ENCODE measurements at regions not wholly inside any gene's neighbourhood (a gene's known extent, or its start where the extent isn't known, plus 50 kb on each side); places are given as distances from the start of the nearest gene placed in this dataset.
A peak's percentile ranks its signal among the peaks of the same experiment; 100 is the strongest.
"Not testable (repeated sequence)": the region's sequence is repeated elsewhere in the genome, so short reads cannot be mapped to it uniquely, and the experiment has no call there.

DNA sequence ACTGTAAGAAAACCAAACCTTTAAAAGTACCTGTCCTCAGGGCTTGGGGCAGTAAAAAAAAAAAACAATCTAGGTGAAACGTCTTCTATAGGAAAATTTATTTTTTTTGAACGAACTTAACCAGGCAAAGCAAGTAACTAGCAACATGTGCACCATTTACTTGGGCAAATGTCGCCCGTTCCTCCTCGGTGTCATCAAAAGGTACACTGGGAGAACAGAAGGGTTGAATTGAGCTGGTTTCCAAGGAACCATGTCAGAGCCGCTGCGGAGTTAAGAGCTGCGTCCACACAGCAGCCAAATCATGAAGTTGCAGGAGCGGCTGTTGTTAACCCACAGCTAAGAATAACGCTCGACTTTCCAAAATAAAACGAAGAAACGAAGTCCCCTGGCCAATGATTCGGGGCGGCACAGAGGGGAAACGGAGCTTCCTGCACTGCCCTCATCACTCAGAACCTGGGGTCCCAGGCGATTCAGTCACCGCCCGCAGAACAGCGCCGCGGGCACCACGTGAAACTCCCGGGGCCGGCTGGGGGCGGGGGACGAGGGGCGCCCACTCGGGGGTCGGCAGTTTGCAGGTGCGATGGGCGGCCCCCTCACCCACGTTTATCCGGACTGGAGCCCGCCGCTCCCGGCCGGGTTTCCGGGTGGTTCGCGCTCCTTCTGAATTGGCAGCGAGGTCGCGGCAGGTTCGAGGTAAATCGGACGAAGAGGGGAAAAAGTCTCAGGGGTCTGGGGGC lies 53.6 kb upstream of the PLGLB1 start:
- peak overlapping the region; percentile 53 to 58 for H3K4me3 ChIP-seq (replicated peaks in 1 of 2; ENCODE audit: low read depth in 2 of 2, low read length in 2 of 2)
- not testable (repeated sequence) for DNase-seq (ENCODE audit: low read depth in 2 of 2)

DNA sequence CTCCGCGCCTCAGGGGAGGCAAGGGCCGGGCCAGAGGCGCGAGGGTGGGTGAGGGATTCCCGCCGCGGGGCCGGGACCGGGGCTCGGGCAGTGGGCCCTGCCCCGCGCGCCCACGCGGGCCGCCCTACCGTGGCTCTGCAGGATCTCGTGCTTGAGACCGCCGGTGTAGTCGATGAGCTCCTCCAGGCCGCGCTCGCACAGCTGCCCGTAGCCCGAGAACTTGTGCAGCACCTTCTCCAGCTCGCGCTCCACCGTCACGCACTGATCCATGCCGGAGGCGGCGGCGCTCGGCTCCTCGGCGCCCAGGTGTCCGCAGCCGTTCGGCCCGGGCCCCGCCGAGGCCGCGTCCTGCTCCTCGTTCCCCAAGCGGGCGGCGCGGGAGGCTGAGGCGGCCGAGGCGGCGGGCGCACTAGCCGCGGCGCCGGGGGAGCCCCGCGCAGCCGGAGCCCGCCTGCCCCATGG lies 54.2 kb upstream of the PLGLB1 start:
- peak overlapping the region; percentile 53 to 58 for H3K4me3 ChIP-seq (replicated peaks in 1 of 2; ENCODE audit: low read depth in 2 of 2, low read length in 2 of 2)
- peak; percentile 53 to 58 for DNase-seq (ENCODE audit: low read depth in 2 of 2)

DNA sequence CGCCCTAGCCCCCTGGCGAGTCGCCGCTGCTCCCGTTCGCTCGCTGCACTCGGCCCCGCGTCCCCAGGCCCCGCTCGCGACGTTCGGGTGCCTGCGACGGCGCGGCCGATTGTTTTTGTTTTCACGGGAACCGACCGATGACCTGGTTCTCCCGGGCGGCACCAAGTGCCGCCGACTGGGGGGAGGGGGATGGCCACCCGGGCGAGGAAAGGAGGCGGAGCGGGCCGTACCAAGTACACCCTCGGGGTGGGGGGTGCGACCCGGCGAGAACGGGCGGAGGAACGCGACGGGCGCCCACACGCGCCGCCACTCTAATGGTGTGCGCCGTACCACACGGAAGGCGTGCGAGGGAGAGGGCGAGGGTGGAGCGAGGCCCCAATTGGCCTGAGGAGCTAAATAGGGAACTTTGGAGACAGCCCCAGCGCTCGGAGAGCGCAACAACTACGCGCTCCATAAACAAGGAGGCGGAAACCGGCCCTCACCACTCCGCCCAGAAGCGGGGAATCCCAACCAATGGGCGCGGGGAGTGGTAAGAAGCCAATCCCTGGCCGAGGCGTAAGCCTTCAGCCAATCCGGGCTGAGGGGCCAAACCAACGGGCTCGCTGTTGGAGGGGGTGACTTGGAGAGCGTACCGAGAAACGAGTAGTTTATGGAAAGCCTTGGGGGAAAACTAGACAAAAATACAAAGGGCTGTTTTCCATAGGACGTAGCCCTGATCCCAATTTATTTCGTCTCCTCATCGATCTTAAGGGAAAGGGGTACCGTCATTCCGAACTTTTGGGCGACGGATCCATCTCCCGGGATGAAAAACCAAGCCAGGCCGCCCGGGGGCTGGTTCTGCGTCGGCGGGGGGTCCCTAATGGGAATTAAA lies 54.8 kb upstream of the PLGLB1 start:
- peak; percentile 89 to 95 for DNase-seq (ENCODE audit: low read depth in 2 of 2)
- H3K4me3 ChIP-seq (replicated peaks in 1 of 2; ENCODE audit: low read depth in 2 of 2, low read length in 2 of 2) = peak overlapping the region; percentile 56 to 58

DNA sequence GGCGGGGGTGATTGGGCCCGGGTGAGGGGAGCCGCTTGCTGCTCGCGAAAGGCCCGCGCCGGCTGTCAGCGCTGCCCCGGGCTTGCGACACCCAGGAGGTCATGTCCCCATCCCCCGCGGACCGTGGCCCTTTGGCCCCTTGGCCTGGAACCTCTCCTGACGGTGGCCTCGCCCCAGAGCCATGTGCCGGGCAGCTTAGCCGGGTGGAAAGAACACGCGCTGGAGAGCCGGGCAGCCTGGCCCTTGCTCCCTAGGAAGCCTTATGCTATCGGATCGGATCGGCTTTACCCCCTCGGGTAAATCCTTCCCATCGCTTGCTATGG lies 55.4 kb upstream of the PLGLB1 start:
- H3K4me3 ChIP-seq (replicated peaks in 1 of 2; ENCODE audit: low read depth in 2 of 2, low read length in 2 of 2) = peak overlapping the region; percentile 55 to 56
- DNase-seq (ENCODE audit: low read depth in 2 of 2) = not testable (repeated sequence)

DNA sequence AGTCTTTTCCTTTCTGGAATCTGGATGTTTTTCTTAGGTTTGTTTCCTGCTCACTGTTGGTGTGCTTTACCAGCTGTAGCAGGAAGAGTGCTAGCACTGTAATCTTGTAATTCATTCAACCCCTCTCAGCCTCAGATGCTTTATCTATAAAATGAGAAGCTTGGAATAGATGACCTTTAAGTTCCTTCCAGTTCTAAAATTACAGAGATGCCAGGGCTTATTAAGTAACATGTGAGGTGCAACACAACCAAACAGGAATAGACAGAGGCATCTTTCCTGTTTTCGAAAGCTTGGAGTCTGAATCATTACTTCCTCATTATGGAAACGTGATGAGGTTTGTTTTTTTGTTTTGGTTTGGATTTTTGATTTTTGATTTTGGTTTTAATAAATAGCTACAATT lies 60.1 kb upstream of the PLGLB1 start:
- DNase-seq (ENCODE audit: low read depth in 2 of 2); H3K4me3 ChIP-seq (replicated peaks in 1 of 2; ENCODE audit: low read depth in 2 of 2, low read length in 2 of 2): not testable (repeated sequence)

DNA sequence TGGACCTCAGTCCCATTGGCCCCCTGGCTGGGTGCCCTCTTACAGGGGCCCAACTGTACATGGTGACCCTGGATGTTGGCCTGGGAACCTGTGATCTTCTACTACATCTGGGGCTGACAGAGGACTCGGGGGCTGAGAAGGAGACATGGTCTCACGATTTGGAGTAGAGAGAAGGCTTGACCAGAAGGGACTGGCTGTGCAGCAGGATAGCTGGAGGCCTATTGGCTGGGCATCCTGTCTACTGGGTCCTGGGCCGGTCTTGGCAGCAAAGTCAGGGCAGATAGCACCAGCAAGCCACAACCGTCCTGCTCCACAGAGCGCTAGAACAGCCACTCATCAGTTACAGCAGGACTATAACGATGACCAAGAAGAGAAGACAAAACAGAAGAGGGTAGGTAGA lies 66.4 kb upstream of the PLGLB1 start:
- DNase-seq (ENCODE audit: low read depth in 2 of 2); H3K4me3 ChIP-seq (replicated peaks in 1 of 2; ENCODE audit: low read depth in 2 of 2, low read length in 2 of 2): not testable (repeated sequence)

DNA sequence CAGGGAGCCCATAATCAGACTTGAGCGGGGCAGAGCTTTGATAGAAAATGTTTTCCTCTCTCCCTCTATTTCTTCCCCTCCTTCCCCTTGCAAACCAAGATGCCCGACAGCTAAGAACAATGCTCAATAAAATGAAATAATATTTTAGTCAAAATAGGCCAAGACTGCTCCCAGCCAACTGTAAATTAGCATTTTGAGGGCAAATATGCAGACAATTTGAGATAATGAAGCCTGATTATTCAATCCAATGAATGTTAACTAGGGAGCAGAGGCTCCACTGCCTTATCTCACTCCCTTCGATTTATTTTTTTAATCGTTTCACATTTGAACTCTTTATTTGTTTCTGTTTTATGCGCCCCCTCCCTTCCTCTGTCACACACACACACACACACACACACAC lies 67.8 kb upstream of the PLGLB1 start:
- H3K4me3 ChIP-seq (replicated peaks in 1 of 2; ENCODE audit: low read depth in 2 of 2, low read length in 2 of 2); DNase-seq (ENCODE audit: low read depth in 2 of 2): not testable (repeated sequence)

DNA sequence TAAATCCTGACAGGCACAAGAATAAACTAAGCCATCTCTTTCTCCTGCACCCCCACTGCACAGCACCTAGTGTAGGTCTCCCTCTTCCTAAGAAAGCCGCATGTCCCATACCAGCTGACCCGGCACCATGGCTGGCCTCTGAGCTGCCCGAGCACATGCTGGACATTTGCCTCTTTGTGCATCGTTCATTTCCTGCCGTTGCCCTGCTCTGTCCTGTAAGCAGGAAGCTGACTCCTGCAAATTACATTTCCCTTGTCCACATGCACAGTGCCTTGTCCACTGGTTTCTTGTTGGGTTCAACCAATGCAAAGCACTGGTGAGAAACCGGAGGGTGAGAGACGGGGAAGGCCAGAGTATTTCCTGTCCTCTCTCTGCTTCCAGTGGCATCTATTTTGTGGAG lies 71.6 kb upstream of the PLGLB1 start:
- not testable (repeated sequence) for H3K4me3 ChIP-seq (replicated peaks in 1 of 2; ENCODE audit: low read depth in 2 of 2, low read length in 2 of 2); DNase-seq (ENCODE audit: low read depth in 2 of 2)

DNA sequence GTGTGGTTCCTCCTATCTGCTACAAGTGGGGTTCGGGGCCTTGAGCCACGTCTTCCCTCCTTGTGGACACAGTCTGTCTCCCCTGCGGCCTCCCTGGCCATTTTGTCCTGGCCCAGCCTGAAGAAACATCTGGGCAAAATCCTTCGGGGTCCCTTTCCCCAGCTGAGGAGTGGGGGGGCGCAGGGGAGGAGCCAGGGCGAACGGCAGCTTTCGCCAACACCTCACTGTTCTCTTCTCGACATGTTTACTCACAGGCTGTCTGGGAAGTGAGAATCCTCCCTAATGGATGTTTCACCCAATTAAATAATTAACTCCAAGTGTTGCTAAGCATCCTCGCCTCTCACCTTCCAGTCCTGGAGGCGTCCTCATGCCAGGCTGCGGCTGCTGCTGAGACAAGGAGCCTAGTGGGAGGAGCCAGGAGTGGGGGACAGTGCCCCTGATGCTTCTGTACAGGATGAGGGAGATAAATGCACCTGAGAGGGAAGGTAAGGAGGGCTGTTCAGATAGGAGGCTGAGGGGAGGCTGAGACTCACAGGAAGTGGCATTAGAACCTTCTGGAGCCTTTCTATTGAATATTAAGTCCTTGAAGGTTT lies 72.4 kb upstream of the PLGLB1 start:
- not testable (repeated sequence) for H3K4me3 ChIP-seq (replicated peaks in 1 of 2; ENCODE audit: low read depth in 2 of 2, low read length in 2 of 2); DNase-seq (ENCODE audit: low read depth in 2 of 2)

DNA sequence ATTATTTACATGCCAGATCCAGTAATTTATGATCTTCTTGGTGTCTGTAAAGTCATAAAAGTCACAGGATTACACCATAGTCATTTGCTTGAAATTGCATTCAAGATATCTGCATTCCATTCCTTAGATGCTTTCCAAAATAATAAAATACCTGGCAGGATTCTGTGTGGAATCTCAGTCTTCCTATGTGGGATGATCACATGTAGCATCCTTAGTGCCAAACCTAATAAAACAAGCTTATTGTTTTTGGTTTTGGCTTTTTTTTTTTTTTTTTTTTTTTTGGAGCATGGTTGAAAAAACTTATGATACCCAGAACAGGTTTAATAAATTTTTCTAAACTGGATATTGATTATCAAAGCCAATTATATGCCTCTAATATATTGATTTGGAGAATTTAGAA lies 74.2 kb upstream of the PLGLB1 start:
- H3K4me3 ChIP-seq (replicated peaks in 1 of 2; ENCODE audit: low read depth in 2 of 2, low read length in 2 of 2); DNase-seq (ENCODE audit: low read depth in 2 of 2): not testable (repeated sequence)

DNA sequence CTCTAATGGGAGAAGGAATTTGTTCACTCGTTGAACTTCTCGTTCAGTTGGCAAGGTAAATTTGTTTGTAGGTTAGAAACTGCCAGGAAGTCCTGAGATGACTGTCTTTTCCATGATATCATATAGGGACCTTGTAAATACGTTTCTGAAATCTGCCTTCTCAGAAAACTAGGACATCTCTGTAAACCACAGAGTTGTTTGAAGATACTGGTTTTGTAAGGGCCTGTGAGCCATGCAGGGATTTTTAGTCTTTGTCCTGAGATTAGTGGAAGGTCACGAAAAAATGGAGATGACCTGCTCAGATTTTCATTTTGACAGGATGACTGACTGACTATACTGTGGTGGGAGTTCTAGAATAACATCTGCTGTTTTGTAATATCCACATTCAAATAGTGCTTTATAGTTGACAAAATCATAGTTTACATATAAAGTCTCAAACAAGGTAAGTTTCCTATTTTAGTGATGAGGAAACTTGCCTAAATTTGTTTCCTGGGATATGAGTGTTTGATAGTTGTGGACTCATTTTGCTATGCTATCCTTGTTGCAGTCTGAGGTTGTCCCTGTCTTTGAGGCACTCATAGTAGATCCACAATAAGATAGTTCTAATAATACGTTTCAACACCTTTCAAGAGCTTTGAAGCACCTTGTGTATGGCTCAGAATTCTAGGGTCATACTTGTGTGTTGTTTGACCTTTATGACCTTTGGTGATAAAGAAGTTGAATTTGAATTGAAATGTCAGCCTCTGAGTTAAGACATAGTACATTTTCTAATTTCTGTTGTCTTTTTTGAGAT lies 107.3 kb upstream of the PLGLB1 start:
- not testable (repeated sequence) for H3K4me3 ChIP-seq (replicated peaks in 1 of 2; ENCODE audit: low read depth in 2 of 2, low read length in 2 of 2); DNase-seq (ENCODE audit: low read depth in 2 of 2)

DNA sequence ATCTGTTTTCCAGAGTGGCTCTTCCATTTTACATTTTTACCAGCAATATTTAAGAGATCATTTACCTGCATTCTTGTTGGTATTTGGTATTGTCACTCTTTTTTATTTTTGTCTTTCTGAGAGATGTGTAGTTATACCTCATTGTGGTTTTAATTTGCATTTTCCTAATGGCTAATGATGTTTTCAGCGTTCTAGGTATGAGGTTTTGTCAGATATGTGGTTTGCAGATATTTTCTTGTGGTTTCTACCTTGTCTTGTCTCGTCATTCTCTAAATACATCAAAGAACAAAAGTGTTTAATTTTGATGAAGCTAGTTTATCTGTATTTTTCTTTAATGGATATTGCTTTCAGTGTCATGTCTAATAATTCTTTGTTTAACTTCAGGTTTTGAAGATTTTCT lies 110.9 kb upstream of the PLGLB1 start:
- DNase-seq (ENCODE audit: low read depth in 2 of 2); H3K4me3 ChIP-seq (replicated peaks in 1 of 2; ENCODE audit: low read depth in 2 of 2, low read length in 2 of 2): not testable (repeated sequence)

DNA sequence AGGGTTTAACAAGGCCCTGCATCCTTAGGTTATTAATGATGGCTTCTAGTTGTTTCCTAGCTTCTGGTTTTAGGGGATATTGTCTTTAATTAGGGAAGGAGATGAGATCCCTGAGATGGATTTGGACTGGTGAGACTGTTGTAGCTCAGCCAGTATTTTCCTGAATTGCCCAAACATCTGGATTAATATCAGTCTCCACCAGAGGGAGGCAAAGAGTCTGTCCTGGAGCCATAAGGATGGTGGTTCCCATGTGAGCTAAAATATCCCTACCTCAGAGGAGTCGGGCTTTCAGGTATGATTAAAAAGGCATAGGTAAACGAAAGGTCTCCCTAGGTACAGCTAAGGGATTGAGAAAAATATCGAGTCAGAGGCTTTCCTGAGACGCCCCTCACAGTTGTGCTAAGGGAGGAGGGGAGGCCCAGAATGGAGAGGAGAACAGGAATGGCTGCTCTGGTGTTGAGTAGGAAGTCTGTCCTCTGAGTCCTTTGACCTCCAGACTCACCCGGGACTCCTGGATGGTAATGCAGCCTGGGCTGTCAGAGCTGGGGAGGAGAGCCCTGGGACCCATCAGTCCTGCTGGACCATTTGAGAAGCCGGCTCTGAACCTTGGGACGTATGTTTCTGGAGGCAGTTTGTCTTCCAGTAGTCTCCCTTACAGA lies 130.3 kb upstream of the PLGLB1 start:
- H3K4me3 ChIP-seq (replicated peaks in 1 of 2; ENCODE audit: low read depth in 2 of 2, low read length in 2 of 2); DNase-seq (ENCODE audit: low read depth in 2 of 2): not testable (repeated sequence)

DNA sequence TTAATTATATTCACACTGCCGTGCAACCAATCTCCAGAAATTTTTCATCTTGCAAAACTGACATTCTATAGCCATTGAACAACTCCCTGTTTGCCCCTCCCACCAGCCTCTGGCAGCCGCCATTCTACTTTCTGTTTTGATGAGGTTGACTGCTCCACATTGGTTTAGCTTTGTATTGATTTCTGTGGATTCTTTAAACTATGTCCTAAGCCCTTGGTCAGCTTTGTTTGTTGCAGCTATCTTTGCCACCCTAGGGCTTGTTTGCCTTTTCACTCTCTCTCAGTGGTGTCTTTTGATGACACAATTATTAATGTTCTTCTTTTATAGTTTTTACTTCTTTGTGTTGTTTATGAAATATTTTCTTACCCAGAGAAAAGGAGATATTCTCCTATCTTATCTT lies 152.8 kb upstream of the PLGLB1 start:
- not testable (repeated sequence) for DNase-seq (ENCODE audit: low read depth in 2 of 2); H3K4me3 ChIP-seq (replicated peaks in 1 of 2; ENCODE audit: low read depth in 2 of 2, low read length in 2 of 2)

DNA sequence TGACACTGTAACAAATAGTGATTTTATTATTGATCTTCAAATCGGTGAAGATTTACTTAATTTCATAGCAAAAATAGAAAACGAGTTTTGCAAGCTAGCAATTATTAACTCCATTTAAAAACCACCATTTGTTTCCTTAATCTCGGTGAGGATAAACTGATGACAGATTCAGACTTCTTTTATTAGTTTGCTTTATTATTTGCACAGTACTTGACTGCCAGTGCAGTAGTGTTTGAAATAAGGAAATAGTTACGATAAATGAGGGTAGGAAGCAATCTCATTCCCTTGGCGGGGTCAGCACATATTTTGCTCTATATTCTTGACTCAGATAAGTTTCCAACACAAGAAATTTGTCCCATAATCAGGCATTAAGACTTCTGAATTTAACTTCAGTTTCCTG lies 161.7 kb upstream of the PLGLB1 start:
- not testable (repeated sequence) for DNase-seq (ENCODE audit: low read depth in 2 of 2); H3K4me3 ChIP-seq (replicated peaks in 1 of 2; ENCODE audit: low read depth in 2 of 2, low read length in 2 of 2)

DNA sequence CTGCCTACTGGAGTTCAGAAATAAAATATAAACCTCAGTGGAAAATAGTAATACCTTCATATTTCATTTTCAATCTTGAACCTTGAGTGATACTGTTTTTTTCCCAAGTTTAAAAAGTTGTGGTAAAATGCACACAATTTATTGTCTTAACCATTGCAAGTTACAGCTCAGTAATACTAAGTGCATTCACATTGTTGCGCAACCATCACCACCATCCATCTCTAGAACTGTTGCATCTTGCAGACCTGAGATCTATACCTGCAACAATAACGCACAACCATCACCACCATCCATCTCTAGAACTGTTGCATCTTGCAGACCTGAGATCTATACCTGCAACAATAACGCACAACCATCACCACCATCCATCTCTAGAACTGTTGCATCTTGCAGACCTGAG lies 162.6 kb upstream of the PLGLB1 start:
- DNase-seq (ENCODE audit: low read depth in 2 of 2); H3K4me3 ChIP-seq (replicated peaks in 1 of 2; ENCODE audit: low read depth in 2 of 2, low read length in 2 of 2): not testable (repeated sequence)

DNA sequence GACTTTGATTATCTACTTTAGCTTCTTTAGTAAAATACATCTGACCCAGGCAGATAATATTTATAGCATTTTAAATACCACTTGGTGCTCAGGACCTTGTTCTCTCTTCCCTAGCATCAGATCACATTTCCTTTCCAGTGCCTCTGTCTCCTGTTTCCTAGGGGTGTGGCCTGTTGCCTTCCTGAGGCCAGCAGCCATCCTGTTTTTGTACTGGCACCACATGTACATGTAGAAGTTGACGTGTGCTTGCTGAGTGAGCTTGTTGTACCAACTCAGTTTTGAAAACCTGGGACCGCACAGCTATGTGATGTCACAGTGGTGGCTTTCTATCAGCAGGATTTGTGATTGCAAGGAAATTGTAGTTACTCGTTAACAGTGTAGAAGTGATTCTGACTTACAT lies 167.6 kb upstream of the PLGLB1 start:
- H3K4me3 ChIP-seq (replicated peaks in 1 of 2; ENCODE audit: low read depth in 2 of 2, low read length in 2 of 2); DNase-seq (ENCODE audit: low read depth in 2 of 2): not testable (repeated sequence)

DNA sequence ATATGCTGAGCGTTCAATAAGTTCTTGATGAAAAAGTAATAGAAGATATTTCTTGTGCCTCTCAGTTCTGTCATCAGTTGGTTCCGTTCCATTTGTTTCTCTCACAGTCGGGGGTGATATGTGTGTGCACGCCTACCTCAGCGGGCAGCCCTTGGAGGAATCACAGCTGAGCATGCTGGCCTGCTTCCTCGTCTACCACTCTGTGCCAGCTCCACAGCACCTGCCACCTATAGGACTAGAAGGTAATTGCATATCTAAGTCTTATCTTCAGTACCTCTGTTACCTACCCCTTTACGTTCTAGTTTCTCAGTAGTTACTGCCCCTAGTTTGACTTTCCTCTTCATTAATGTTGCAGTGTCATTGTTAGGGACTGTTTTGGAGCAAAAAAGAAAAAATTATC lies 171.7 kb upstream of the PLGLB1 start:
- H3K4me3 ChIP-seq (replicated peaks in 1 of 2; ENCODE audit: low read depth in 2 of 2, low read length in 2 of 2) = not testable (repeated sequence)

More for the DNA sequence above, 171.7 kb upstream of the PLGLB1 start:
- DNase-seq (ENCODE audit: low read depth in 2 of 2) = not testable (repeated sequence)
